Lung (tissue), 11 donors: ENCODE measurements at regions not wholly inside any gene's neighbourhood (a gene's known extent, or its start where the extent isn't known, plus 50 kb on each side); places are given as distances from the start of the nearest gene placed in this dataset.

Experiments
- ATAC-seq: fragments of 200-7000 bp; cut with Tn5 transposase; one replicate; pipeline ENCODE4 v1.9.1; 2020; ENCODE audit warnings: moderate number of reproducible peaks; ENCODE audit not compliant: insufficient read depth, low FRiP score
- DNase-seq, 3 donors: peaks; one replicate each; pipeline ENCODE4 v3.0.0-alpha.2; 2013 to 2017
- H3K27ac ChIP-seq, 2 donors: one replicate each; pipeline ENCODE4 v1.5.1; 2013; ENCODE audit warnings: mild to moderate bottlenecking in 2 of 2, moderate library complexity in 2 of 2, control low read depth in 1 of 2, inconsistent platforms in 1 of 2, low read depth in 1 of 2, low read length in 1 of 2
- H3K27me3 ChIP-seq, 3 donors: one replicate each; pipeline ENCODE4 v1.5.1; 2013; ENCODE audit warnings: low read length in 2 of 3; ENCODE audit not compliant: control insufficient read depth in 3 of 3, insufficient read depth in 3 of 3
- H3K36me3 ChIP-seq, 4 donors: one replicate each; pipeline ENCODE4 v1.5.1; 2013; ENCODE audit warnings: low read length in 4 of 4, mild to moderate bottlenecking in 1 of 4, moderate library complexity in 1 of 4; ENCODE audit not compliant: control insufficient read depth in 4 of 4, insufficient read depth in 4 of 4
- H3K4me1 ChIP-seq, 5 donors: one replicate each; pipeline ENCODE4 v1.5.1; 2013; ENCODE audit warnings: low read length in 5 of 5, mild to moderate bottlenecking in 2 of 5, moderate library complexity in 1 of 5; ENCODE audit not compliant: control insufficient read depth in 5 of 5, insufficient read depth in 5 of 5
- H3K4me3 ChIP-seq: one replicate; pipeline ENCODE4 v1.5.1; 2013; ENCODE audit warnings: mild to moderate bottlenecking, control low read depth, moderate library complexity
- H3K9ac ChIP-seq, 2 donors: one replicate each; pipeline ENCODE4 v1.5.1; 2013; ENCODE audit warnings: low read length in 2 of 2, control low read depth in 1 of 2; ENCODE audit not compliant: insufficient read depth in 1 of 2
- H3K9me3 ChIP-seq, 4 donors: one replicate each; pipeline ENCODE4 v1.5.1; 2013; ENCODE audit warnings: low read length in 3 of 4, mild to moderate bottlenecking in 1 of 4, moderate library complexity in 1 of 4; ENCODE audit not compliant: control insufficient read depth in 4 of 4, insufficient read depth in 3 of 4
- WGBS, 2 donors: extraction: QIAGEN DNeasy Blood & Tissue Kit; methylation state at CpG; one replicate each; pipeline ENCODE4 v1.1.7; 2013; 5-methylcytosine and 5-hydroxymethylcytosine counted together
- TF ChIP-seq, protein P1 (sequence below): IDR thresholded peaks from 2 replicates; pipeline ENCODE4 v1.5.1; 2012; ENCODE audit warnings: mild to moderate bottlenecking; ENCODE audit errors: control extremely low read depth, extremely low read depth
- donor health status: control.
- donor health status: control.
- donor health status: Bipolar disorder and iron deficiency.
- donor health status: healthy.
- donor health status: DM: yes; HTN: yes; CAD: no.

DNA sequence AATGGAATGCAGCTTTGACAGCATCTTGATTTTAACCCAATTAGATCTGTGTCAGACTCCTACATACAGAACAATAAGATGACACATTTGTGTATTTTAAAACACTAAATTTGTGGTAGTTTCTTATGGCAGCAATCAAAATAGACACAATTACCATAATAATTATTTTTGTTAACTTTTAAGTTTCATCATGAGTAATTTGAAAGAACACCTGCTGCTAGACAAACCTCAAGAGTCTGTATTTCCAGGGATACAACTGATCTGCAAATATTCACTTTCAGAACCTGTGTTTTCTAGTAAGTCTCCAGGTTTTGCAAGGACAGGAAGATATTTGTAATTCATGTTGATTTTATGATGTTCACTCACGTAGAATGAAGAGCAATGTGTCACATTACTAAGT lies 736.8 kb downstream of the DIPK2A start:
- Histone ChIP-seq H3K9me3 (peaks cover 0 to 3% (median 0%) of the 10 kb centered on the region in 4 donors), H3K4me3 (no peak overlapping the region), H3K4me1 (no peaks in the 10 kb centered on the region), H3K36me3 (no peaks in the 10 kb centered on the region), H3K9ac (no peak overlapping the region), H3K27ac (no peak overlapping the region), H3K27me3 (no peaks in the 10 kb centered on the region)
- 68 to 87% methylated on average over 1 of the region's 1 CpG for WGBS, 2 donors
- no peak for DNase-seq
- TF ChIP-seq, protein P1, sequence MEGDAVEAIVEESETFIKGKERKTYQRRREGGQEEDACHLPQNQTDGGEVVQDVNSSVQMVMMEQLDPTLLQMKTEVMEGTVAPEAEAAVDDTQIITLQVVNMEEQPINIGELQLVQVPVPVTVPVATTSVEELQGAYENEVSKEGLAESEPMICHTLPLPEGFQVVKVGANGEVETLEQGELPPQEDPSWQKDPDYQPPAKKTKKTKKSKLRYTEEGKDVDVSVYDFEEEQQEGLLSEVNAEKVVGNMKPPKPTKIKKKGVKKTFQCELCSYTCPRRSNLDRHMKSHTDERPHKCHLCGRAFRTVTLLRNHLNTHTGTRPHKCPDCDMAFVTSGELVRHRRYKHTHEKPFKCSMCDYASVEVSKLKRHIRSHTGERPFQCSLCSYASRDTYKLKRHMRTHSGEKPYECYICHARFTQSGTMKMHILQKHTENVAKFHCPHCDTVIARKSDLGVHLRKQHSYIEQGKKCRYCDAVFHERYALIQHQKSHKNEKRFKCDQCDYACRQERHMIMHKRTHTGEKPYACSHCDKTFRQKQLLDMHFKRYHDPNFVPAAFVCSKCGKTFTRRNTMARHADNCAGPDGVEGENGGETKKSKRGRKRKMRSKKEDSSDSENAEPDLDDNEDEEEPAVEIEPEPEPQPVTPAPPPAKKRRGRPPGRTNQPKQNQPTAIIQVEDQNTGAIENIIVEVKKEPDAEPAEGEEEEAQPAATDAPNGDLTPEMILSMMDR = no peak
- ATAC-seq = no peak

DNA sequence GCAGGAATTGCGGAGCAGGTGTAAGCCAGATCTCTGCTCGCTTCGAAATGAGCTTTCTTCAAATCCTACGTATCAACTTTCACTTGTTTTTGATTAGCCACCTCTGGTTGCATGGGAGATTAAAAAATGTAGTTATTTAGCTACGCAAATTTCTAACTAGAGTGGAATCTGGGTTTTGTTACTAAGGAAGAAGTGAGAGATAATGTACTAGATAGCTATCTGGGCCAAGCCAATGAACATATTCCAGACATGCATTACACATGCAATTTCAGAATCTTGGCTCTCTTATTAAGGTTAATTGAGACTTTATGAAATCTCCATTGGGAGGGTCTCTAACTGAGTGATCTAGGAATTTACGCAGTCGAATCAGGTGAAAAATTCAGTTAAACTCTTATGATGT lies 765.7 kb downstream of the DIPK2A start:
- TF ChIP-seq, protein P1 = no peak
- no peaks in the 10 kb centered on the region for H3K4me1 ChIP-seq
- no peak overlapping the region for H3K27ac ChIP-seq
- no peaks in the 10 kb centered on the region for H3K36me3 ChIP-seq
- H3K4me3 ChIP-seq = no peak overlapping the region
- no peak overlapping the region for H3K9ac ChIP-seq
- no peaks in the 10 kb centered on the region for H3K27me3 ChIP-seq
- DNase-seq = no peak
- no peak for ATAC-seq
- 90 to 97% methylated on average over 7 of the region's 7 CpGs for WGBS, 2 donors
- no peaks in the 10 kb centered on the region for H3K9me3 ChIP-seq

DNA sequence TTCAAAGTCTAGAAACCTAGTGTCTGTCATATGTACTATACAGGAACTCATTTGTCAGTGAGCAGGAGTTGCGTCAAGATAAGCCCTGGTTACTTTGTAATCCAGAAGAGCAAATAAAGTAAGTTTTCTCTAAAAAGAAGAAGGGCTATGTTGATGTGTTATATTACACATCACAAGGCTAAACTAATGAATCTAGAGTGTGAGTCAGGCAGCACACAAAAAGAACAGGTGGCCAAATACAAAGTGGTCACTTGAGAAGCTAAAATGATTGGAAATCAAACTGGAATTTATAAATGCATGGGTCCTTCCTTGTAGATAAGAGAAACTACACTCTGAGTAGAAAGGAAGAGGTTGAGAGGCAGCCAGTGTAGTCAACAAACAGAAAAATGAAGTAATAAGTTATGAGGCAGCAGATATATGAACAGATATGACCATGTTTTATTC lies 771.6 kb downstream of the DIPK2A start:
- no peak overlapping the region for H3K27ac ChIP-seq
- TF ChIP-seq, protein P1 = no peak
- no peak overlapping the region for H3K9ac ChIP-seq
- DNase-seq = no peak
- WGBS, 2 donors = 61 to 79% methylated on average over 1 of the region's 1 CpG
- H3K4me1 ChIP-seq = peaks cover 0 to 10% (median 0%) of the 10 kb centered on the region in 5 donors
- H3K9me3 ChIP-seq = no peaks in the 10 kb centered on the region
- H3K4me3 ChIP-seq = no peak overlapping the region
- no peaks in the 10 kb centered on the region for H3K36me3 ChIP-seq
- no peaks in the 10 kb centered on the region for H3K27me3 ChIP-seq
- ATAC-seq = no peak

DNA sequence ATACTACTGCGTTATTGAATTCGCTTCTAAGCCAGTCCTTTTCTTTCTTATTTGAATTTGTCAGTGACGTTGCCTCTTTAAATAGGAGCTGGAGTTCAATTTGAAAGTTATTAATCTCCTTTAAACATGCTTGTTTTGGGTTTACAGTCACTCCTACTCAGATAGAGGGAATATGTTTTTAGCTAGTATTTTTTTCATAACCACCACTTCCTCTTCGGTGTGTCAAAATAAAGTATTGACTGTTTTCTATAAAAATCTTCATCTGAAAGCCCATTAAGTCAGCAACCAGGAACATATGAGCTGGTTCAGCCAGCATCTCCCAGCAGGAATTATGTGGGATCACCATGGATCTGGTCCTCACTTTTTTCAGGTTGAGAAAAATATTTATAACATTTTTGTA lies 772.9 kb downstream of the DIPK2A start:
- Histone ChIP-seq H3K9ac (no peak overlapping the region), H3K4me3 (no peak overlapping the region), H3K4me1 (peaks cover 0 to 10% (median 0%) of the 10 kb centered on the region in 5 donors), H3K27me3 (no peaks in the 10 kb centered on the region), H3K36me3 (no peaks in the 10 kb centered on the region), H3K27ac (no peak overlapping the region), H3K9me3 (no peaks in the 10 kb centered on the region)
- TF ChIP-seq, protein P1 = no peak
- WGBS, 2 donors = 53 to 62% methylated on average over 4 of the region's 4 CpGs
- DNase-seq (no peak), ATAC-seq (no peak)
